Central memory CD4-positive, alpha-beta T cell (primary cell): ENCODE measurements at regions not wholly inside any gene's neighbourhood (a gene's known extent, or its start where the extent isn't known, plus 50 kb on each side); places are given as distances from the start of the nearest gene placed in this dataset.
A peak's percentile ranks its signal among the peaks of the same experiment; 100 is the strongest.
"Not testable (repeated sequence)": the region's sequence is repeated elsewhere in the genome, so short reads cannot be mapped to it uniquely, and the experiment has no call there.

Experiments used
- DNase-seq: peaks from one replicate; pipeline ENCODE4 v3.0.0; 2022

DNA sequence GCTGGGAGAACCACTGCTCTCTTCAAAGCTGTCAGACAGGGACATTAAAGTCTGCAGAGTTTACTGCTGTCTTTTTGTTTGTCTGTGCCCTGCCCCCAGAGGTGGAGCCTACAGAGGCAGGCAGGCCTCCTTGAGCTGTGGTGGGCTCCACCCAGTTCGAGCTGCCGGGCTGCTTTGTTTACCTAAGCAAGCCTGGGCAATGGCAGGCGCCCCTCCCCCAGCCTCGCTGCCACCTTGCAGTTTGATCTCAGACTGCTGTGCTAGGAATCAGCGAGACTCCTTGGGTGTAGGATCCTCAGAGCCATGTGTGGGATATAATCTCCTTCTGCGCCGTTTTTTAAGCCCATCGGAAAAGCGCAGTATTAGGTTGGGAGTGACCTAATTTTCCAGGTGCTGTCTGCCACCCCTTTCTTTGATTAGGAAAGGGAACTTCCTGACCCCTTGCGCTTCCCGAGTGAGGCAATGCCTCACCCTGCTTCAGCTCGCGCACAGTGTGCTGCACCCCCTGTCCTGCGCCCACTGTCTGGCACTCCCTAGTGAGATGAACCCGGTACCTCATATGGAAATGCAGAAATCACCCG is 298.3 kb upstream of the MIS18BP1 start:
- DNase-seq: not testable (repeated sequence)

DNA sequence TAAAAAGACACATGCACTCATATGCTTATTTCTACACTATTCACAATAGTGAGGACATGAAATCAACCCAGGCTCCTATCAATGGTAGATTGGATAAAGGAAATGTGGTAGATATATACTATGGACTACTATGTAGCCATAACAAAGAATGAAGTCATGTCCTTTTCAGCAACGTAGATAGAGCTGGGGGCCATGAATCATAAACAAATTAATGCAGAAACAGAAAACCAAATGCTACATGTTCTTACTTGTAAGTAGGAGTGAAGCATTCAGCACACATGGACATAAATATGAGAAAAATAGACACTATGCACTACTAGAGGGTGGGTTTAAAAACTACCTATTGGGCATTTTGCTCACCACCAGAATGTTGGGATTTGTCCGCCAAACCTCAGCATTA is 278.0 kb upstream of the MIS18BP1 start:
- DNase-seq: no peak

DNA sequence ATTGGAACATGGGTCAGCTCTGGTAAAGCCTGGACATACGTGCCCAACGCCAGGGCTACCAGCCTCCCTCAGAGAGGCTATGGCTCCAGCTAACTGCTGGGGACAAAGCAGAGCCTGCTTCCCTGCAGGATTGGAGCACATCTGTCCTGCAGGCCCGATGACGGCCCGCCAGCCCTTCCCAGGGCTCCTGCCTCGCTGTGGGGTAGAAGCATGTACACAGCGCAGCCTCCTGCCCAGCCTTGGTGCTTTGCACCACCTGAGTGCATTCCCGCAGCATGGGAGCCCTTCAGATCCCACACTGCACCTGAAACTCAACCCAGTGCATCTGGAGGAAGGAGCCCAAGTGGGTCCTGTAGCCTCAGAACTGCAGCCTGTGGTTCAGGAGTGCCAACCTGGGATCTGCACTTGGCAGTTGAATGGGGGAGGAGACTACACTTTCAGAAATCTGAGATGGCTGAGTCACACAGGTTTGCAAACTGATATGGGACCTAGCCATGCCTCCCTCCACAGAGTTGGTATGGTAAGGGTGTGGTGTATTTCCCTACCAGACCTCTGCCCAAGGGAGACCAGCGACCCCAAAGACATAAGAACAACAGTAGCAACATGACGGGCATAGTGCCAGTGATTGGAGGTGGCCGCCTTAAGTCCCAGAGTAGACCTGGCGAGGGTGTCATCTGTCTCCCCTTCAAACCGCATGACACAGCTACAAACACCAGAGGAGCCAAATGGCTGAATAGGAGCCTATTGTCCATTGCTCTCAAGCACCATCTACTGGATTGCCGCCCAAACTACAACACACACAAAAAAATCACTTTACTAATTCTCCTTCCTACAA is 273.9 kb upstream of the MIS18BP1 start:
- DNase-seq: no peak

DNA sequence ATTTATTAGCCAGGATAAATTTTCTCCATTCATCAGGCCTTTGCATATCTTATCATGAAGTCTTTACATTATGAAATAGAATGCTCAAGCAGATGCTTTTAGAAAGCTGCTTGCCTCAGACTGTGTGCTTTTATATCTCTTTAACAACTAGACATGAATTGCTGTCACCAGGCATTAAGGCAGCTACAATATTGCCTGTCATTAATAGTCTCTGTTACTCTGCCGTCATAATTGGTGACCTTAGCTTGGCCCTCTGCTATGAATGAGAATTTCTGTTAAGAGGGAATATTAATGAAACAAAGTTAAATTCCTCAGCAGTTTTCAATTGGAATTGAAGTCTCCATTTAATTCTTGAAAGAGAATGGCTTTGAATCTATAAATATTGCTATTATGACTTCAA is 266.8 kb upstream of the MIS18BP1 start:
- DNase-seq: no peak

DNA sequence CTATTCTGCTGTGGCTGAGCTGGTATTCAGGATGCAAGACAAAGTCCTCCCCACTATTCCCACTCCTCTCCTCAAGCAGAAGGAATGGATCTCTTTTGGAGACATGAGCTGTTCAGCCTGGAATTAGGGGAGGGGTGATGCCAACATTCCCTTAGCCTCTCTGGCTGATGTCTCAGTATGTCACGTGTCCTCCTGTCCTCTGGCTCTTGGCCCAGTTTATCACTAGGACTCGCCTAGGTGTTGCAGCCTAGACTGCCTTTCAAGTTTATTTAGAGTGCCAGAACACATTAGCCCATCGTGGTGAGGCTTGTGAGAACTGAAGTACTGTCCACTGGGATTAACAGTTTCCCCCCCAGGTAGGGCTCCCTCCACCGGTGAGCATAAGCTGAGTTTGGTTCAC is 239.9 kb upstream of the MIS18BP1 start:
- DNase-seq: no peak

DNA sequence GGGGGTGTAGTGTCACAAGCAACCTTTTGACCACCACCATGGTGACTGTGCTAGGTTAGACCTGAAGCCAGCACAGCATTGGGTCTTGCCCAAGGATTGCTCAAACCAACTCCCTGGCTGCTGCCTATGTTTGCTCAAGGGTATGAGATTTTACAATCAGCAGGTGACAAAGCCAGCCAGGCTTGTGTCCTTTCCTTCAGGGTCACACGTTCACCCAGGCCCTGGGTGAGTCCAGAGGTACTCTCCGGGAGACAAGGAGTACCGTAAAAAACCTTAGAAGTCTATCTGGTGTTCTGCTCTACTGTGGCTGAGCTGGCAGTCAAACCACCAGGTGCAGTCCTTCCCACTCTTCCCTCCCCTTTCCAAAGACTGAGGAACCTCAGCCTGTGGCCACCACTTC is 238.9 kb upstream of the MIS18BP1 start:
- no peak for DNase-seq

DNA sequence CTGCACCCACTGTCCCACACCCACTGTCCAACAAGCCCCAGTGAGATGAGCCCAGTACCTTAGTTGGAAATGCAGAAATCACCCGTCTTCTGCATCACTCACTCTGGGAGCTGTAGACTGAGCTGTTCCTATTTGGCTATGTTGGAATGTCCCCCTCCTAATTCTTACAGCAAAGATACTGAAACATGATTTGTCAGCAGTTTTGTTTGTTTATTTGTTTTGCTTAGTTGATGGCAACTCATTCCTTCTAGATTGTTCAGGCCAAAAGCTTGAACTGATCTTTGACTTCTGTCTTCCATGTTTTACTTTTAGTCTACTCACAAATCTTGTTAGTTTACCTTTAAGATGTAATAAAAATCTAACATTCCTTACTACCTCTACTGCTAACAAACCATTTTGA is 233.6 kb upstream of the MIS18BP1 start:
- DNase-seq: no peak

DNA sequence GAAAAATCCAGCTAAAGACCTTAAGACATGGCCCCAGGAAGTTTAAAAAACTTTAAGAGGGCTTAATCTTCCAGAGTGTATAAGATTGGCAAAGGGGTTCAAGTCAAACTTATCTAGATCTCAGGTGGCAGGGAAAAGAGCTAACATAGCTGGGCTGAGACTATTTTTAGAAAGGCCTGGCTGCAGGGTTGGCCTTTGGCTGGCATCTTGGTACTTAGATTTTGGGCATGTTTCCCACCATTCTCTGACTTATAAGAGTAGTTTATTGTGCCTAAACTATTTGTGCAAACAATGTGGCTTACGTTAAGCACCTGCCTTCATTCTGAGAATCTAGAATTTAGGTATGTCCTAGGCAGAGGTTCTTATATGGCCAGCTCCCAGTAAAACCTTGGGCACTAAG is 214.0 kb upstream of the MIS18BP1 start:
- DNase-seq: no peak

DNA sequence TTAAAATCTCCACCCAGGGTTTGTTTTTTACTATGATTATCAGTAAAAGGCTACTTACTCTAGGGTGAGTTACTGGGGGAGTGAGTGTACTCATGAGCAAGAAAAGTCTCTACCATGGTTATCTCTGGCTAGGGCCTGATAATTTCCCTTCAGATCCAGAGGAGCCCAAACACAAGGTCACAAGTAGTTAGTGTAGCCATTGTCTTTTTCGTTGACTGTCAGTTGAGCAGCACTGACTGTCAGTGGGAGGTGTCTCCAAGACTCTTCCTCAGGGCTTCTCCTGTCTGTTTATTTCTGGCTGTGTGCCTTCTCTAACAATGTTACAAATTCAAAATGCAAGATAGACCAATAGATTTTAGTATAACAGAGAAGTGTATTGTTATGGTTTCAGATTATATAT is 181.2 kb upstream of the MIS18BP1 start:
- no peak for DNase-seq

DNA sequence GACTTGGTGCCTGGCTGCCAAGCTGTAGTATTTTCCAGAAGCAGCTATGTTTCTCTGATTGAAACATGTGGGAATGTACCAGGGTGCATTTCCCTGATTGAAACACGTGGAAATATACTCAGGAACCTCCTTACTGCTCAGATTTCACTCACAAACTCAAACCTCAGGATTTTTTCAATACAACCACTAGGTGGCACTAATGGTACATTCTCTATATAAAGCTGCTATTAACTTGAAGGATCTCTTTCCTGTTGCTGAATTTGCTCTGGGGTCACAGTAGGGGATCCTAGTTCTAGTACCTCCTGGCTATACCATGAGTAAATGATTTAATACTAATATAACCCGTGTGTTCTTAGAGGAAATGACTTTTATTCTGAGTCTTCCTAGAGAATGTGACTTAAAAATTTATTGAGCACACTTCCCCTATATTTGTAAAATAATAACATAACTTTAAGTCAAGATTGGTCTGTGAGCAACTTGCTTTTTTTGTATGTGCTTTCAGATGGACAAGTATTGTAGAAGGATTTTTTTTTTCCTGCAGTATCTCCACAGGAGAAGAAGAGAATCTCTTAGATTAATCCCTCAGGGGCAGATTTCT is 173.8 kb upstream of the MIS18BP1 start:
- DNase-seq: peak; percentile 1

DNA sequence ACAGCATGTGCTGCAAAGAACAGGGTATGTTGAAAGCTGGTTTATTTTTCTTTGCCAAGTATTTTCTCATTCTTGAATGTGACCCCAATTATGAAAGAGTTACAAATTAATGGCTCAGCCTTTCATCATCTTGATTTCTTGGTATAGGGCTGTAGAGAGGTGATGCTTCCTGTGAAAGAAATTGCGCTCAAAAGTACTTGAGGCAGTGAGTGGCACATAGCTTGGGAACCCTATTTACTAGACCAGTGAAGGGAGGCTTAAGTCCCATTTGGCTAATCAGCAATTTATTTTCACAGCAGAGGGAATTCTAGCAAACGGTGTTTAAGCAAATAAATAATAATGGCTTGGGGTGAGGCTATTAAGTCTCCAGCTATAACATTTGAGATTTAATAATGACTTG is 153.9 kb upstream of the MIS18BP1 start:
- no peak for DNase-seq

DNA sequence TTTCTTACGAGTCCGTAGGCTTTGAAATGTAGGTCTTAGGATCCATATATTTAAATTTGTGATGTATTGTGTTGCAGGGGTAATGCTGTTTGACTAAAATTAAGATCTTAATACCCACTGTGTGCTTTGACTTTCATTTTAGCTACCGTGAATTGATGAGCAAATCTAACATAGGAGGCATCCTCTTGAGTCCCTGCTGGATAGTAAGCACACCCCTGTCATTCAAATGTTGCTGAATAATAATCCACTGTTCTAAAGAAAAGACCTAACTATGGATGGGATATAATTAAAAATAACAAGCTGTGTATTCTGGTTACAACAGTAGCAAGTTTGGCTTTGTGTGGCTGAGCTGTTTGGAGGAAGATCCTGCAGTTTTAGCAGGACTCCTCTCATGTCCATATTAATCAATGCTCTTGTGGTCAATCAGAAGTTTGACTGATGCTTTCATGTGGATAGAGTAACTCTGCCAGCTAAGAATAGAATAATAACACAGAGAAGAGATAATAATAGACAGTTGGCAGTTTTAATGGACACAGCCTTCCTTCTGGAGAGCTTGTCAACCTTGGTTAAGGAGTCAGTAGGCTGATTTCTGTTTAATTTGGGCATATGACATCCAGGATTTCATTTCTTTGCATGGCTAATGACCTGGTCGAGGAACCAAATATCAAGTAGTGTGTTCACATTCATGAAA is 148.1 kb upstream of the MIS18BP1 start:
- no peak for DNase-seq

DNA sequence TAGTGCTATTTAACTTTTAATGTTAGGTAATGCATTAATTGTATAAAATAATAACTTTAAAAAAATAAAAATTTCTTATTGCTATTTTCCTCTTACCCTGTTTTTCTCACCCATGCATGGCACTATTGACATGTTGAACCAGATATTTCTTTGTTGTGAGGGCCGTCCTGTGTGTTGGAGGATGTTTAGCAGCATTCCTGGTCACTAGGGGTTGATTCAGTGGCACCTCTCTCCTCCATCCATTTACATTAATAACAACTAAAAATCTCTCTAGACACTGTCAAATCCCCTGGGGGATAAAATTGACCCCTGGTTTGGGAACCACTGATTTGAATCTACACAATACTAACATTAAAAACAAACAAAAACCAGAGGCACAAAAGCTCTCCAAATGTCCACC is 147.5 kb upstream of the MIS18BP1 start:
- DNase-seq: no peak

DNA sequence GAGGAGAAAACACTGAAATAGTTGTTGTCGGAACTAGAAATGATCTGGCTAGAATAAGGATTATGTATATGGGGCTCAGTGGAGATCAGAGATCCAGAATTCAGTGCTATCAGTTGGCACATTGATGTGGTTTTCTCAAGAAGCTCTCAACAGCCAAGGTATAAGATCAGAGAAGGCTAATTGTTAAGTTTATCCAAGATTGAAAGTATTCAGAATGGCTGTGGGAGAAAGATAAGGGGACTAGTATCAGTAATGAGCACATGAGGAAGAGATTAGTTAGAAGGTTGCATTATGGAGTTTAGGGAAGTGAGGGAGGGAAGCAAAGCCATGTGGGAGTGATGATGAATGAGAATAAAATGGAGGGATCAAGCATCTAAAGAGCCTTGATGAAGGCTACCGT is 128.1 kb upstream of the MIS18BP1 start:
- DNase-seq: no peak

DNA sequence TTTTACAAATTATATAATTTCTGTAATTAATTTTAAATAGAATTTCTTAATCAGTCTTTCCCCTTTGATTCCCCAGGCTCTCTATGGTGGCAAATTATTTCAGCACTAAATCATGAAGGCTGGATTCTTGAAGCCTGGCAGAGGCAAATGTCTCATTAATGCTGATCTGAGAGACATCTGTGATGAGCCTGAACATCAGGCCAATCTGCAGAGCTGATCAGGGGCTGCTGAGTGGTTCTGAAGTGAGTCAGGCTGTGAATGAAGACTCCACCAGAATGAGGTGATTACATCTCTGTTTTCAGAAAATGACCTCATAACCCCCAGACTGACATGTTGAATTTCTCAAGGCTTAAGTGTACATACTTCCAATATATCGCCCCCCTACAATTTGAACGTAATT is 124.2 kb upstream of the MIS18BP1 start:
- no peak for DNase-seq

DNA sequence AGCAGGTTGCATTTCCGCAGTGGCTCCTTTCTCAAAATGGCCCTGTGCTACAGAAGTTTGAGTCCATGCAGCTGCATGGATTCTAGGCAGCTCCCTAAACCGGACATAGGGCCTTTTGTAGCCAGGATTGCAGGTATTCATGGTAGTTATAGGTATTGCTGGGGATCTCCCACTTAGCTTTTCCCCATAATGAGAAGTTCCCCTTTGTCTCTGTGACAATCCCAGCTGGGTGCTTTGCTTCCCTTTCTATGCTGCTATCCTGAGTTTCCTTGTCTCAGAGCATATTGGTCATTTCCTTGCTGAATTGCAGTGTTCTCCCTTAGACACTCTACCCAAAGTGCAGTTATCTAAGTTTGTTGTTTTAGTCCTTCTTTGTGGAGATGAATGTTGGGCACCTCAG is 120.9 kb upstream of the MIS18BP1 start:
- no peak for DNase-seq

DNA sequence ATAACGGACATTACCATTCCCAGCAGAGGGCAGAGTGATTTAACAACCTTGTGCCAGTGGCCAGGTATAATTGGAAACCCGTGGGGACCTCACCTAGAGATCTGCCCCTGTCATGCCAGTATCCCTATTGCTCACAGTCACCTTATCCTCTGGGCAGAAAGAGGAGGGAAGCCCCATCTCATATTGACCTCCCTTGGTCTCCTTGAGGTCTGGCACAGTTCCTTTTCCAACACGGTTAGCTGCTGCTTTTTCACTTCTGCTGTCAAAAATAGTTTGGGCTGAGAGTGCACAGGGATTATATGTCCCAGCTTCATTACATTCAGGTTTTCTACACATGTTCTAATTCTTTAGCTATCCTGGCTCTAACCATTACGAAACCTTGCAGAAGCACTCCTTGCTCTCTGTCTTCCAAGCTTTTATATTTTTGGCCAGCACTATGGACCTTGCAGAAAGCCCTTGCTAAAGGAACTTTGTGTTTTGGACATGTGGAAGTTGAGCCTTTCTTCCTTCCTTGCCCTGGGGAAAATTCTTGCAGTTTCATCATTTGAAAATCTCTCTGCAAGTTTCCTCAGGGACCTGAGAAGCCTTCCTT is 111.7 kb upstream of the MIS18BP1 start:
- DNase-seq: no peak

DNA sequence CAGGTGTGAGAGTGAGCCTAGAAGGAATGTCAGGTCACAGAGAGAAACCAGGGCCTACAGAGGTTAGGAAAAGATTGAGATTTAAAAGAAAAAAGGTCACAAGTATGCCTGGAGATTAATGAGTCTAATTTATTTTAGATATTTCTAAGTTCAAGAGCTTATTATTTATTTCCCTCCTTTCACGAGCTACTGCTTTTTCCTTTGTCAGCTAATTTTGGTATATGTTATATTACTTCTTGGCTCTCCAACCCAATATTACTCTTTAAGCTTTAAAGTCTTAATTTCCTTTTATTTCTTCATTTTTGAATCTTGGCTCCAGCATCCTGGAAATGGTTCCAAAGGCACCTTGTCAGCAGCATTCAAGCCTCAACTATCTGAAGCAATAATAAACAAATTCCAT is 109.5 kb upstream of the MIS18BP1 start:
- no peak for DNase-seq

DNA sequence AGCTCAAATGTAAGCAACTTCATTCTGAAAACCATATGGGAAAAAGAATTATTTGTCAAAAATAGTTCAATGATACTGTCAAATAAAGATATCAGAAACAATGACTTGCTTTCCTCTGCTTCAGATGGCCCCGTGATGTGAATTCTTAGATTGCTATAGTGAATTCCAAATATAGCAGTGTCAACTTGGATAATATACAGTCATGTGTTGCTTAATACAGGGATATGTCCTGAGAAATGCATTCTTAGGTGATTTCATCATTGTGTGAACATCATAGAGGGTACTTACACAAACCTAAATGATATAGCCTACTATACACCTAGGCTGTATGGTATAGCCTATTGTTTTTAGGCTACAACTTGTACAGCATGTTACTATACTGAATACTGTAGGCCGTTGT is 108.7 kb upstream of the MIS18BP1 start:
- no peak for DNase-seq

DNA sequence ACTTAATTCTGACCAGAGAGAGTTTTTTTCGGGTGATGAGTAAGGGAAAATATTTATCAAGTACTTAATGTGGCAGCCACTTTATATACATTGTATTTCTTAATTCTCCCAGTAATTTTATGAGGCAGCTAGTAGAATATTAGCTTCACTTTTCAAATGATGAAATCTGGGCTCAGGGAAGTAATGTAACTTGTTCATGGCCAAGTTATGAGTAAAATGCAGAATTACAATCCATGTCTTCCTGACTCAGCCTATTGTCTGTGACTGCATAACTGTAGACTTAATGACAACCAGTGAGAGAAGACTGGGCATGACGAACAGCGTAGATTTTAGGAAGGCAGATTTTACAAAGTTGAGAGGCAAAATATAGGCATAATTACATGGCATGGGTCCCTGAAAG is 106.7 kb upstream of the MIS18BP1 start:
- DNase-seq: no peak

DNA sequence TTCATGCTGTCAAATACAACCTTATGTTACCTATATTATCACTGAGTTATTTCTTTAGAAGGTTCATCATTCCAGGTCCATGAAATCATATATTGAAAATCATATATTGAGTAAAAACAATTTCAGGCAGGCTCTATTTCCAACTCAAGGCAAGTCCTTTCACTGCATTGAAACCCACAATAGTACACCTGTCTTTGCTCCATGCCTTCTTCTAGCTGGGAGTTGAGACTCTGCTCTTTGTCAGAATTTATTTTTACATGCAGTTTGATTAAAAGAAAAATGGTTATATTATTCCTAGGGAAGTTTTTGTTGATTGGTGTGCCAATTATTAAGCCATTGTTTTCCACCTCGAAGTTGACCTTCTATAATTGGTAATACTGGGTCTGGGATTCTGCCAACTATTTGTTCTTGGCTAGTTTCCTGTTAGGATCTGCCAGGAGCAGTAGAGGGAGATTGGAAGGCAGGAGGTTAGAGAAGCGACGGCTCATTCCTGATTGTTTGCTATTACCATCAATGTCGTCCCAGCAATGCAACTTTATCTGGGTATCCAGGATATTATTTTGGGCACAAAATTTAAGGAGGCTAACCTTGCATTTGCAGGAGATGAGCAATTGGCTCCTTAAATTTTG is 79.5 kb upstream of the MIS18BP1 start:
- DNase-seq: no peak

DNA sequence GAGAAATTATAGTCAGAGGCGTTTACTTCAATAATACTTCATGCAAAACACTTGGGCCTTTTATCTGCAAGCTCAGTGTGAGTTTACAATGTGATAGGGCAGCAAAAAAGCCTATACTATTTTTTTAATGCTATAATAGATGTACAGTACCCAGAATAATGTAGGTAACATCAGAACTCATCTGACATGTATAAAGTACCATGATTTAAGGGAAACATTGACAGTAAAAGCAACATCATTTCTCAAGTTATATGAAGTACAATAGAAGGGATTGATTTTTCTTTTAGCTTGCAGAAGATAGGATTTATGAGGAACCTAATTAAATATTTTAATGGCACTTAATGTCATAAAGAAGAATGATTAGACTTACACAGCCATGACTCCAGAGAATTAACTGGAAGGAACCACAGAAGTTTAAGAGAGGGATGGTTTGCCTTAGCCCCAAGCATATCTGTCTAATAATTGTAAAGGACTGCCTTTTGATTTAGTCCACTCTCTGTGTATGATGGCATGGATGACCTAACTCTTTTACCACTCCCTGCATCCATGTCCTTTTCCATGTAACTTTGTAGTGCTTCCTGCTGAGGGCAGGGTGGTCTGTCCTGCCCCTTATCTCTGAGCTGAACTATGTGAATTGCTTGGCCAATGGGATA is 55.9 kb upstream of the MIS18BP1 start:
- no peak for DNase-seq
